NCI-H1417 treated with DMSO at 0.1 percent for 48 hours (cell line): ENCODE measurements at regions not wholly inside any gene's neighbourhood (a gene's known extent, or its start where the extent isn't known, plus 50 kb on each side); places are given as distances from the start of the nearest gene placed in this dataset.
"Not testable (repeated sequence)": the region's sequence is repeated elsewhere in the genome, so short reads cannot be mapped to it uniquely, and the experiment has no call there.

ENCODE experiments used
- DNase-seq: peaks from one replicate; lab custom pipeline; 2025; lab: John Stamatoyannopoulos, UW

DNA sequence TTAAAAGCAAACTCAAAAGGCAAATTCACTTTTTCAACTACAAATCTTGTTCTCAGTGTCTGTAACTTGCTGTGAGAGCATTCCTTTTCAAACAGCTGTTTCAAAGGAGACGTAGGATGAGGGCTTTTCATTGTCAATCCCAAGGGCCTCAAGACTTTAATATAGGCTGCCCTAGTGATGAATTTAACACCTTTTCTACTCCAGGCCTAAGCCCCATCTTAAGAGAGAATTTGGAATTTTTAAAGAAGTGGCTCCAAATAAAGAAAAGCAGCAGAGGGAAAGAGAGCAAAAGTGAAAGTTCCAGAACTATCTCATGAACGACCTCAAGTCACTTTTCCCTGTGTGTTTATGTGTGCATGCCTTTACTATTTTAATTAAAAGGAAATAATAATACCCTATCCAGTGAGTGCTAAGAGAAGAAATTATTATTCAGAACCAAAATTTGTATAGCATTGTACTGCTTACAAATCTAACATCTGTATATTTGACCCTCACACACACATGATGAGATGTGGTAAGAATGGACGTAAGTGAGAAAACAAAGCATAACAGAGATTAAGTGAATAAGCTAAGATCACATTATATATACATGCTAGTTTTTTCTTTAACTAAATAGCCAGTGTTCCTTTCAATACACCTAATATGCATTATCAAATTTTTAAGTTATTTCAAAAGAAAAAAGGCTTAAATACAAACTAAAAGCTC lies 196.4 kb downstream of the VGLL3 start:
- no peak for DNase-seq

DNA sequence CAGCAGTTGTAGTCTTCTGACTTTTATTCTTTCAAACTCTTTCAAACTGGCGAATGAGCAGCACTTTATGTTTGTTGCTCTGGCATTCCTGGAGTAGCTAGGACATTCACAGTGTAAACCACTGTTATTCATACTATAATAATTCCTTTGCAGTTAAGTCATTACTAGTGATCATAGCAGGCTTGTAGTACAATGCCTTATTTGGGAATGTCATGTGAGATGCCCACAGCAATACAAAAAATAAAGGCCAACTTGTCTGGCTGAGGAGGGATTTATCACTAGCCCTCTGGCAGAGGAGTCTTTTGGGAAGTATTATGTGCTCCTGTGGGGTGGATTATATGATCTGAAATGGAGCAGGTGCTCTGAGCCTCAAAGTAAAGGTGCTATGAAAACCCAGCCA lies 197.2 kb downstream of the VGLL3 start:
- DNase-seq = no peak

DNA sequence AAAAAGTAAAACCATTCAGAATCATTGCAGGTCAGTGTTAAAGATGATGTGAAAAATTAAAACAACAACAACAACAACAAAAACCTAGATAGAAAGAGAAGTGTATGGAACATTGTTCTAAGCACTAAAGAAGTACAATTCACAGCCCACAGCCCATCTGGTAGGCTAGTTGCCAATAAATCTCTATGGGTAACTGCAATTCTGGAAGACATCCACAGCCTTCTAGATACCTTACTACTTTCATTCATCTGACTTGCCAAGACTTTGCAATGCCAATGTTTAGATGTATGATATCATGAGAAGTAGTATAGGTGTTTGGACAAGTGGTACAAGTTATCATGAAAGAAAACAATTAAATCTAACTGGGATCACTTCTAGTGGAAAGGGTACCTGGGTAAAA lies 198.6 kb downstream of the VGLL3 start:
- no peak for DNase-seq

DNA sequence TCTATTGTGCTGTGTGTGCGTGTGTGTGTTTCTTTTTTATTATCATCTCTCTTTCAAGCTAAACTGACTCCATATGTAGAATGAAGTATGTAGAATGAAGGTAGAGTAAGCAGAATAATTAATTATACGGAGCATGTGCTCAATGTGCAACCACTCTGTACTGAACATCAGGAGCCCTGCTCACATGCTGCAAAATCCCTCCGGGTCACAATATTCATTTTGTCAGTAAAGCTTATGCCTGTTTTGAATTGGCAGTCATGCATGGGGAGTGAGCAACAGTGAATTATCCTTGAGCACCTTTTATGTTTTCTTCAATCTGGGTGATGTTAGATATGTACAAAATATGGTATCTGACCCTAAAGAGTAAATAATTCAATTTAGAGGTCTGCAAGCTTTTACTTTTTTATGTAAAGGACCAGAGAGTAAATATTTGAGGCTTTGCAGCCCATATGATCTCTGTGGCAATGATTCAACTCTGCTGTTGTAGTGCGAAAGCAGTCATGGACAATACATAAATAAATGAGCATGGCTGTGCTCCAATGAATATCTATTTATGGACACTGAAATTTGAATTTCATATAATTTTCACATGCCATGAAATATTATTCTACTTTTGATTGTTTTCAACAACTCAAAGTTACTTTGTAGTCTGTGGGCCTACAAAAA lies 199.9 kb downstream of the VGLL3 start:
- DNase-seq = no peak

DNA sequence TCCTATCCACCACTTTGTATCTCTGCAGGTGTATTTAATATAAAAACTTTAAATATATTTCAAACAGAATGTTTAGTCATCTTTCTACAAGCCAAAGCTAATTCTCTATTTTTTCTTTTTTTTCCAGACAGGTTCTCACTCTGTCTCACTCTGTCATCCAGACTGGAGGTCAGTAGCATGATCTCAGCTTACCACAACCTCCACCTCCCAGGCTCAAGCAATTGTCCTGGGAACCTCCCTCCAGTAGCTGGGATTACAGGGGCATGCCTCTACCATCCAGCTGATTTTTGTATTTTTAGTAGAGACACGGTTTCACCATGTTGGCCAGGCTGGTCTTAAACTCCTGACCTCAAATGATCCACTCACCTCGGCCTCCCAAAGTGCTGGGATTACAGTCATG lies 202.6 kb downstream of the VGLL3 start:
- DNase-seq = no peak

DNA sequence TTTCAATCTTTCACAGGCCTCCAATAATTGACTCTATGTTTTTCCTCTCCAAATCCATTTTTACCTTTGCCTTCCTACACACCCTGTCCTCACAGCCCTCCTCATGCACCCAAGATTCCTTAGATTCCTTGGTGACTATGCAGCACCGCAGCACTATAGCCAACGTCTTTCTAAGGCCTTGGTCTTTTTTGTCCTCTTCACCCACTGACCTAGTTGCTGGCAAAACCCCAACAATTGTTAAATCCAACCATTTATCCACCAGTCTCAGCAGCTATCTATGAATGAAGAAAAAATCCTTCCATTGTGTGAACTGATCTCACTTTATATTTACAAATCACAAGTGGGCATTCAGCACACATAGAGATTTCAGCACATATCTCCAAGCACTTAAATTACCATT lies 203.9 kb downstream of the VGLL3 start:
- DNase-seq = no peak

DNA sequence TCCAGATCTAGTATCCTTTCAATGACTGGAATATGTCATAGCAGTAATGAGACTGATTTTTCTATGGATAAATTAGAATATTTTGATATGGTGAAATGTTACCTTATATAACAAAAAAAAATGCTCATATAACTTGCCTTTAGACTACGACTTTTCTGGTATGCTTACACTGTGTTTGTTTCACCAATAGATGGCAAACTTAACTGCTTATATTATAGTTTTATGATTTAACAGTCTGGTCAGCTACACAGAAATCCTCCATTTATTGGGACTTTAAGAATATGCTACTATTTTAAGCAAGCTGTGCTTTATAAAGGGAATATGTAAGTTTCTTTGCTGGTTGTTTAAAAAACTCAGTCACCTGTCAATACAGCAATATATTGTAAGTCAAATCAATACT lies 205.6 kb downstream of the VGLL3 start:
- no peak for DNase-seq

DNA sequence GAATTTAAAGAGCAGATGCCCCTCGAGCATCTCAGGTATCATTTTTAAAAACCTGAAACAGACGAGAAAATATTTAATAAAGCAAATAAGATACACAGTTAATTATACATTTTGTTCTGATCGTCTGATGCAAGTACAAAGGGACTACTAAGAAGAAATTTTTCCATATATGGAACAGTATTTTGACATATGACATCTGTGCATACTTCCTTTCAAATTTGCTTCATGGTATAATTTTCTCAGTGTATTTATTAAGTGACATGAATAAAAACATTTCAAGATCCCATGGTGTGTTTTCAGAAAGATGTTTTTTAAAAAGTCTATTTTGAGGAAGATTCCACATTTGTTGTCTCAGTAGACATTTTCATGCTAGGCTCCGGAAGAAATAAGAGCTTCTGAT lies 208.1 kb downstream of the VGLL3 start:
- DNase-seq = no peak

DNA sequence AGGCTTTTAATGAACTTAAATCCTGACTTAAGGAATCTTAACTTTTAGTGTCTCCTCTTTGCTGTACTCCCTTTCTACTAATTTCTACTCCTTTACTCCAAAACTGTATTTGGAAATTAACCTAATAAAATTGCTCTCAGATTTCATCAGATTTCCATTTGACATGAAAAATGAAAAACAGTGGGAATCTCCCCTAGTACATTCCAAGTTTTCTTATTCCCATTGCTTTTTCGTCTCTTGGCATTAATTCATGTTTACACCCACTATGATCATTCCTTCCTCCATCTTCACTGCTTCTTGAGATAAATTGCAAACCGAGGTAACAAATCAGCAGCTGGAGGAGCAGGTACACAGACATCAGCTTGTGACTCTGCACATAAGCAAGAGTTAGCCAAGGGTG lies 208.7 kb downstream of the VGLL3 start:
- no peak for DNase-seq

DNA sequence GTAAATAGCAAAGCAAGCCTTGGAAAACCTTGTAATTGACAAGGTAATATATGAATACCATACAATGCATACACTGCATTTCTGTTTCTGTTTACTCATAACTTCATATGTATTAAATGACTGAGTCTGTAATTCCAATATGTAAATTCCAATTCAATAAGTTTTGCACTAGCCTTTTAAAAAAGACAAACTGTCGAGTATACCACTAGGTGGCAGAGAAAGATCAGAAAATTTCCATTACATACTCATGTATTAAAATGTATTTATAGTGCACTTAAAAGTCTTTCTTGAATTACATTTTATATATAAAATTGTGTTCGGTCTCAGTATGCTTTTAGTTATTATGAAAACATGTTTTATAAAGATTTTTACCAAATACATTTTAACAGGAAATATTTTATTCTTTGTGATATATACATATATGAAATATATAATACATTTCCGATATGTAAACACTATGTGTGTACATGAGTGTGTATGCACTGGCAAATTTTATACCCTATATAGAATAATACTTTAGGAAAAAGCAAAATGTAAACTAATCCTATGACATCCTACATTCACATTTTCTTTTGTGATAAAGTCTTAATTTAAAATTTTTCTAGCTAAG lies 216.8 kb downstream of the VGLL3 start:
- no peak for DNase-seq

DNA sequence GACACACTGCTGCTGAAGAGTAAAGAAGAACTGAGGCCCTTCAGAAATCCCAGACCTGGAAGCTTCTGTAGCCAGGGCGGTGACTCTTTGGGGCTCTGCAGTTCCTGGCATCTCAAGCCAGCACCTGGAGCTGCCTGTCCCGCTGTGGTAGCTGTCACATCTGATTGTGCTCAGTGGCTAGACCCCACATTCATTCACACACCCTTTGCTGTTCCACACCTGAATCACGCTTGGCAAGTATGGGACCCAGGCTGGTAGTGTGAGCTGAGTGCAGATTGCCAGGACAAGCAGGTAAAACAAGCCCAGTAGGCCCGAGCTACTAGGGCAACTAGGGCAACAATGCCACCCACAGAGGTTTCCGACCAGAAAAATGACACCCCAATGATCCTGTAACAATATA lies 218.2 kb downstream of the VGLL3 start:
- no peak for DNase-seq

DNA sequence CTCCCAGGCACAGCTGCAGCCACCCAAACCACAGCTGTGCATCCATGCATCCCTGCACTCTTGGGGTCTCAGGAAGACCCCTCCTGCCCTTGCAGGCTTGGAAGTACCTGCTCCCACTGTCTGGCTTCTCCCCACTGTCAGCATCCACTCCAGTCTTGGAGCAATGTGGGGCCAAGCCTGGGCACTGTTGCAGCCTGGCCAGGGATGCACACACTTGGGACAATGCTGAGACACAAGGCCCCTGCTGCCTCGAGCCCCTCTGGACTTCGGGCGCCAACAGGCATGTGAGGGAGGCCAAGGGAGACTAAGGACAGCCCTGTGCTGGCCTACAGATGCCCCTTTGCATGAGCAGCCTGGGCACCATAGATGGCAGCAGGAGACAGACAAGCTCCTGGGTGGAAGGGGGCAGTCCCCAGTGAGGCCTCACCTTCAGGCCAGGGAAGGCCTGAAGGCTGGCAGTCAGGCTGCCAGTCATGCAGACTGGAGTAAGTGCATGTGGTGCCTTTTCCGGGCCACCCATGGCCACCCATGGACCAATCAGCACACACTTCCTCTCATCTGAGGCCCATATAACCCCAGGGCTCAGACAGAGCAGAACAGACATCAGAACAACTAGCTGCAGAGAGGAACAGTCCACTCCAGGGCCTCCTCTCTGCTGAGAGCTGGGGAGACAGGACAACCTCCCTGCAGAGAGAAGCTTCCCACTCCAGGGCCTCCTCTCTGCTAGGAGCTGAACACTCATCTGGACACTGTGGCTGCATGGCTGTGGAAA lies 219.0 kb downstream of the VGLL3 start:
- no peak for DNase-seq

DNA sequence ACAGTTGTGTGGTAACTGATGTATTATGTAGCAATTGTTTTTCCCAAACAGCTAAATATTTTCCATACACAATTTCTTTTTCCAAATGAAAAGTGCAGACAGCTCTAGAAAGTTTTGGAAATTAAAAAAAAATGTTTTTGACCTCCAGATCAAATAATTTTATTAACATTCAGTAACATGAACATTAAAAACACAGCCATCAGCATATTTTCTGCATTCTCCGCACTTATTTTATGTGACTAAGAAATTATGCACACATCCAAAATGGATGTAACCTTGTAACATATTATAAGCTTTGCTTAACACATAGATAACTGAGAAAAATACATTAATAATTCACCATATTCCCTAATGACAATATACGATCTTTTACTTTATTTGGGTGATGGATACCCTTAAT lies 224.6 kb downstream of the VGLL3 start:
- no peak for DNase-seq

DNA sequence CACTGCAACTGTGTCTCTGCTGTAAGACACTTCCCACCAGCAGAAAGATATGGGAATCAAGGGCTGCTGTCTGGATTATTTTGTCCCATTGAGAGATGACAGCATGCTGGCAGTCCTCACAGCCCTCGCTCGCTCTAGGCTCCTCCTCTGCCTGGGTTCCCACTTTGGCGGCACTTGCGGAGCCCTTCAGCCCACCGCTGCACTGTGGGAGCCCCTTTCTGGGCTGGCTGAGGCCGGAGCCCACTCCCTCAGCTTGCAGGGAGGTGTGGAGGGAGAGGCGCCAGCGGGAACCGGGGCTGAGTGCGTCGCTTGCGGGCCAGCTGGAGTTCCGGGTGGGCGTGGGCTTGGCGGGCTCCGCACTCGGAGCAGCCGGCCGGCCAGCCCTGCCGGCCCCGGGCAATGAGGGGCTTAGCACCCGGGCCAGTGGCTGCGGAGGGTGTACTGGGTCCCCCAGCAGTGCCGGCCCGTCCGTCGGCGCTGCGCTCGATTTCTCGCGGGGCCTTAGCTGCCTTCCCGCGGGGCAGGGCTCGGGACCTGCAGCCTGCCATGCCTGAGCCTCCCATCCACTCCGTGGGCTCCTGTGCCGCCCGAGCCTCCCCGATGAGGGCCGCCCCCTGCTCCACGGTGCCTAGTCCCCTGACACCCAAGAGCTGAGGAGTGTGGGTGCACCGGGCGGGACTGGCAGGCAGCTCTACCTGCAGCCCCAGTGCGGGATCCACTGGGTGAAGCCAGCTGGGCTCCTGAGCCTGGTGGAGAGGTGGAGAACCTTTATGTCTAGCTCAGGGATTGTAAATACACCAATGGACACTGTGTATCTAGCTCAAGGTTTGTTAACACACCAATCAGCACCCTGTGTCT lies 233.4 kb downstream of the VGLL3 start:
- DNase-seq = not testable (repeated sequence)

DNA sequence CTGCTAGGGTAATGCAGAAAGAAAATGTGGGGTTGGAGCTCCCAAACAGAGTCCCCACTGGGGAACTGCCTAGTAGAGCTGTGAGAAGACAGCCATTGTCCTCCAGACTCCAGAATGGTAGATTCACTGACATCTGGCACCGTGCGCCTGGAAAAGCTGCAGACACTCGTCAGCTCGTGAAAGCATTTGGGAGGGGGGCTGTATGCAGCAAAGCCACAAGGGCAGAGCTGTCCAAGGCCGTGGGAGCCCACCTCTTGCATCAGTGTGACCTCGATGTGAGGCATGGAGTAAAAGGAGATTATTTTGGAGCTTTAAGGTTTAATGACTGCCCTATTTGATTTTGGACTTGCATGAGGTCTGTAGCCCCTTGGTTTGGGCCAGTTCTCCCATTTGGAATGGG lies 242.9 kb downstream of the VGLL3 start:
- no peak for DNase-seq

DNA sequence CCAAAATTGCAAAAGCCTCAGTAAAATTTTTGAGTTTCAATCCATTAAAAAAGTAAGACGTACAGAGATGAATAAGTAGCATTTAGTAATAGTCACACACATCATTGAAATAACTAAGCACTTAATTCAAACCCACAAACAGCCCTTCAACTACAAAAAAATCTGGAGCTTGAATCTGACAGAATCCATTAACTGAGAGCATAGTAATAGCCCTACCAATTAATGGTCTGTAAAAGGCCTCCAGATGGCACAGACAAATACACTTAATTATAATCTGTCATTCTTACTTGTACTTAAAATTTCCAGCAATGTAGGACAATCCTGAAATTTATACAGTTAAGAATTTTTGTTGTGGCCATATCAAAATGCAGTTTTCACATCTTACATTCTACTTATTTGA lies 246.9 kb downstream of the VGLL3 start:
- peak; percentile 34 for DNase-seq

DNA sequence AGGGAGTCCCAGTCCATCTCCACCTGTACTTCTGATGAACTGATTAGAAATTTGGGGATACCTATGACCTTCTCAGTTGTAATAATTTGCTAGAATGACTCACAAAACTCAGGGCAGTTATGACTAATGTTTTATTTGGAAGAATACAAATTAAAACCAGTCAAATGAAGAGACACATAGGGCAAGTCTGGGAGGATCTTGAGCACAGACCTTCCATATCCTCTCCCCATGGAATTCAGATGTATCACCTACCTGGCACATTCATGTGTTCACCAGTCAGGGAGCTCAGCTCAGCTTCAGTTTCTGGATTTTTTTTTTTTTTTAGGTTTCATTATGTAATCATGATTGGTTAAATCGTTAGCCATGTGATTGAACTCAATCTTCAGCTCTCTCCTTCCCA lies 247.7 kb downstream of the VGLL3 start:
- no peak for DNase-seq

DNA sequence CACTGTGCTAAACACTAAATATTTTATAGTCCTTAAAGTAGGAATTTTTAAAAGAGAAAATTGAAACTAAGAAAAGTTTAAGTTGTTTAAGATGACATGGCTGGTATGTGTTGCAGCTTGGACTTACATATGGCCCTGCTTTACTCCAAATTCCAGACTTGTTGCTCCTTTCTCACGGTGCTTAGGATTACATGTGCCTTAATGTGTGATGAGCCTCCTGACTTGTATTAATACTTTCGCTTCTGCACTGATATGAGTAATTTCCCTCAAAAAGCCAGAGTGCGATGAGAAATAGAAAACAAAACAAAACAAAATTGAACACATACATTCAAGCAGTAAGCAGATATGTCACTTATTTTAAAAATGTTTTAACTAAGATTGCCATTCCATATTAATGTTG lies 250.2 kb downstream of the VGLL3 start:
- no peak for DNase-seq

DNA sequence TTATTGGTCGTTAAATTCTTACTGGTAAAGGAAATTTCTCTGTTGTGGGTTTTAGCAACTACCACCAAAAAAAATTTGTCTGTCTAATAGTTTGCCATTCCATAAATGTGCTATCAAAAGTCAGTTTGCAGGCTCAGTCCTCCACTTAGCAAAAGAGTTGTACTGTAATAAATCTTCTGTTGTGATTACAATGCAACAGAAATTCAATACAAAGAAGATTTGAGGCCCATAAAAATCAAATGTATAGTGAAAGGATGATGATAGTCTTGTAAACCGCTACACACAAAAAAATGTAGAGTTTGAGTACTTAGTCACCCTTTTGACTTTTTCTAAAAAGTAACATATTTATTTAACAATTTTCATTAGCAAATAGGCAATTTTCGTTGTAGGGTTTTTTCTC lies 251.7 kb downstream of the VGLL3 start:
- no peak for DNase-seq

DNA sequence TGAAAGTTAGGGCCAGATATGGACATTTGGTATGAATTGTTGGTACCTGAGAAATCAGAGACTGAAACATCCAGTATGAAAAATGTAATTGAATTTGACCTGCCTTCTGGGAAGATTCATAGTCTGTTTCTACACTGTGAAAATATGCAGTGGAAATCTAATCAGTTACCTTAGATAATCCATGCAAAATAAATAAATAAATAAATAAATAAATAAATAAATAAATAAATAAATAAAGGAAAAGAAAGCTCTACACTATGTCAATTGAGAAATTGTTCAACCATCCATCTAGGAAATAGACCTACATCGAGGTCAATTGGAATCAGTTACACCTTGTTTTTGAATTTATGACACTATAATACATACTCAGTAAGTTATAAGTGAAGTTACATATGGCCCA lies 252.3 kb downstream of the VGLL3 start:
- DNase-seq = no peak

DNA sequence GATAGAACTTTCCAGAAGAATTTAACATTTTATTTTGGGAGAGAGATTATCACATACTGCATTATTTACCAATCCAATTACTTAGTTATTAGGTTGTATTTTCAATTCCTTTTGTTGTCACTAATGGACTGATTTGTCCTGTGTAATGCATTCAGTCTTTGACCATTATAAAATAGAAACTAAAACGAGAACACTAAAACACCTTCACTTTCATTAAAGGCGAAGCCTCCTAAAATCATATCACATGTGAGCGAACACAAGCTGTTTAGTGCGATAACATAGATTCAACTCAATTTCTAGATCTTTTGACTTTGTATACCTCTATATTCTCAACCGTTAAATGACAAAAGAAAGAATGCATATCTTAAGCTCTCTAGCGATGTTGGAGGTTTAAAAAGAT lies 253.4 kb downstream of the VGLL3 start:
- no peak for DNase-seq

DNA sequence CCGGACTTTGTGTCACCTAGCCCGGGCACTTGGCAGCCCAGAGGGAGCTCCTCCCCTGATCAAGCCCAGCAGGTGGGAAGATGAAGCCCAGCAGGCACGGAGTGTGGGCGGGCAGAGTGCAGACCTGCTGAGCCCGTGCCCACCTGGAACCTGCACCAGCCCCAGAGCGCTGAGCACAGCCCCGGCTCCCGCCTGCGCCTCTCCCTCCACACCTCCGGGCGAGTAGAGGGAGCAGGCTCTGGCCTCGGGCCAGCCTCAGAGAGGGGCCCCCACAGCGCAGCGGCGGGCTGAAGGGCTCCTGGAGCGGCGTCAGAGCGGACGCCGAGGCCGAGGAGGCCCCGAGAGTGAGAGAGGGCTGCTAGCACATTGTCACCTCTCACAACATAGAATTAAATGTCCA lies 257.7 kb downstream of the VGLL3 start:
- peak; percentile 18 for DNase-seq
